ENCODE measurements at regions not wholly inside any gene's neighbourhood (a gene's known extent, or its start where the extent isn't known, plus 50 kb on each side); places are given as distances from the start of the nearest gene placed in this dataset.

- H3K9ac ChIP-seq (ENCODE audit: low read length): no peak overlapping the region
- H3F3A ChIP-seq (ENCODE audit: insufficient read depth, low read length): no peaks in the 10 kb centered on the region
- no peak for DNase-seq
- H3K27ac ChIP-seq (ENCODE audit: low read length): no peak overlapping the region
- no peak overlapping the region for H3K4me2 ChIP-seq (ENCODE audit: low read depth, low read length)
- no peaks in the 10 kb centered on the region for H3K79me2 ChIP-seq (ENCODE audit: low read length)
- no peaks in the 10 kb centered on the region for H3K9me2 ChIP-seq (replicated peaks; ENCODE audit: insufficient read depth, low read length)
- TF ChIP-seq CTCF (IDR thresholded peaks at IDR 0.05; ENCODE audit: low read length) (no peak), EZH2 (optimal IDR thresholded peaks at IDR 0.05; ENCODE audit: low read depth, low read length) (no peak), EZH2phosphoT487 (IDR thresholded peaks at IDR 0.05; ENCODE audit: low read length) (no peak)
- H3K4me1 ChIP-seq (ENCODE audit: low read length): no peaks in the 10 kb centered on the region
- no peak overlapping the region for H3K4me3 ChIP-seq (ENCODE audit: low read length)
- no peaks in the 10 kb centered on the region for H4K20me1 ChIP-seq (ENCODE audit: insufficient read depth, low read length)
- no peaks in the 10 kb centered on the region for H3K9me3 ChIP-seq (replicated peaks; ENCODE audit: insufficient read depth, low read length)
- H3K27me3 ChIP-seq (replicated peaks; ENCODE audit: insufficient read depth, low read length): no peaks in the 10 kb centered on the region
- no peaks in the 10 kb centered on the region for H3K36me3 ChIP-seq (replicated peaks; ENCODE audit: insufficient read depth, low read length)
- no peak overlapping the region for H2AFZ ChIP-seq (ENCODE audit: low read length)
Measured at GRCh38 chr7:115379321-115379720, 457.4 kb downstream of the MDFIC start.

GRCh38 chr7:115368998-115369397 lies 447.1 kb downstream of the MDFIC start:
- Histone ChIP-seq H3F3A (ENCODE audit: insufficient read depth, low read length) (no peaks in the 10 kb centered on the region), H3K4me1 (ENCODE audit: low read length) (peaks cover 7% of the 10 kb centered on the region; the same call in 1 of the 2 replicates), H3K27me3 (replicated peaks; ENCODE audit: insufficient read depth, low read length) (no peaks in the 10 kb centered on the region), H3K9me2 (replicated peaks; ENCODE audit: insufficient read depth, low read length) (no peaks in the 10 kb centered on the region), H3K27ac (ENCODE audit: low read length) (no peak overlapping the region), H3K4me3 (ENCODE audit: low read length) (no peak overlapping the region), H3K4me2 (ENCODE audit: low read depth, low read length) (no peak overlapping the region), H2AFZ (ENCODE audit: low read length) (no peak overlapping the region), H4K20me1 (ENCODE audit: insufficient read depth, low read length) (no peaks in the 10 kb centered on the region), H3K36me3 (replicated peaks; ENCODE audit: insufficient read depth, low read length) (no peaks in the 10 kb centered on the region), H3K79me2 (ENCODE audit: low read length) (no peaks in the 10 kb centered on the region), H3K9me3 (replicated peaks; ENCODE audit: insufficient read depth, low read length) (no peaks in the 10 kb centered on the region), H3K9ac (ENCODE audit: low read length) (no peak overlapping the region)
- no peak for DNase-seq
- TF ChIP-seq CTCF (IDR thresholded peaks at IDR 0.05; ENCODE audit: low read length) (no peak), EZH2phosphoT487 (IDR thresholded peaks at IDR 0.05; ENCODE audit: low read length) (no peak), EZH2 (optimal IDR thresholded peaks at IDR 0.05; ENCODE audit: low read depth, low read length) (no peak)

- TF ChIP-seq EZH2 (optimal IDR thresholded peaks at IDR 0.05; ENCODE audit: low read depth, low read length): no peak
- TF ChIP-seq CTCF (IDR thresholded peaks at IDR 0.05; ENCODE audit: low read length): no peak
- no peak for TF ChIP-seq EZH2phosphoT487 (IDR thresholded peaks at IDR 0.05; ENCODE audit: low read length)
Measured at GRCh38 chr7:115363916-115364315, 442.0 kb downstream of the MDFIC start.

More at GRCh38 chr7:115363916-115364315, 442.0 kb downstream of the MDFIC start:
- H3K4me2 ChIP-seq (ENCODE audit: low read depth, low read length): no peak overlapping the region
- no peak for DNase-seq
- H2AFZ ChIP-seq (ENCODE audit: low read length): no peak overlapping the region
- no peaks in the 10 kb centered on the region for H3K9me2 ChIP-seq (replicated peaks; ENCODE audit: insufficient read depth, low read length)
- no peaks in the 10 kb centered on the region for H3K36me3 ChIP-seq (replicated peaks; ENCODE audit: insufficient read depth, low read length)
- no peaks in the 10 kb centered on the region for H3K9me3 ChIP-seq (replicated peaks; ENCODE audit: insufficient read depth, low read length)
- H3K4me3 ChIP-seq (ENCODE audit: low read length): no peak overlapping the region
- no peaks in the 10 kb centered on the region for H3F3A ChIP-seq (ENCODE audit: insufficient read depth, low read length)
- H3K27ac ChIP-seq (ENCODE audit: low read length): no peak overlapping the region
- no peaks in the 10 kb centered on the region for H3K79me2 ChIP-seq (ENCODE audit: low read length)
- no peaks in the 10 kb centered on the region for H3K27me3 ChIP-seq (replicated peaks; ENCODE audit: insufficient read depth, low read length)
- 0 out of 2 replicates have a peak, but pooled peaks cover 3% of the 10 kb centered on the region for H3K4me1 ChIP-seq (ENCODE audit: low read length)
- no peaks in the 10 kb centered on the region for H4K20me1 ChIP-seq (ENCODE audit: insufficient read depth, low read length)
- no peak overlapping the region for H3K9ac ChIP-seq (ENCODE audit: low read length)
